ENCODE measurements at regions not wholly inside any gene's neighbourhood (a gene's known extent, or its start where the extent isn't known, plus 50 kb on each side); places are given as distances from the start of the nearest gene placed in this dataset.

DNA sequence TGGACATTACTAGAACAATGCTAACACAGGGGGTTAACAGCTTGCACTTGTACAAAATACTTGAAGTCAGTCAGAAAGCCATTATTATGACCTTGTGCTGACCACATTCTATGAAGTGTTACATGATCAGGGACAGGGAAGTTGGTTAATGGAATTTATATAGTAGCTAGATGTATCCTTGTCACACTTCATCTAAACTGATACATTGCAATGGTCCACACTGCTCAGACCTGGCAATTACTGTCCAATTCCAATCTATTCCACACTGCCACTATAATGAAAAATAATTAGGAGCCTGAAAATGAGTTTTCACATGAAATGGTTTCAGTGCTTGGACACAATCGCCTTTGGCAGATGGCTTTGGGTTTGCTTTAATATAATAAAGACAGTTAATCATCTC is 850.8 kb downstream of the EPHA7 start:
- no peak overlapping the region for H3K4me3 ChIP-seq
- no peaks in the 10 kb centered on the region for H3K4me1 ChIP-seq
- DNase-seq (no peak), ATAC-seq (no peak)
- no peaks in the 10 kb centered on the region for H3K27me3 ChIP-seq
- WGBS, 2 donors = 55 to 64% methylated on average over 1 of the region's 1 CpG
- H3K27ac ChIP-seq = no peak overlapping the region
- intact Hi-C loops (cut with DNase I) = no loop called here
- TF ChIP-seq, protein P1, sequence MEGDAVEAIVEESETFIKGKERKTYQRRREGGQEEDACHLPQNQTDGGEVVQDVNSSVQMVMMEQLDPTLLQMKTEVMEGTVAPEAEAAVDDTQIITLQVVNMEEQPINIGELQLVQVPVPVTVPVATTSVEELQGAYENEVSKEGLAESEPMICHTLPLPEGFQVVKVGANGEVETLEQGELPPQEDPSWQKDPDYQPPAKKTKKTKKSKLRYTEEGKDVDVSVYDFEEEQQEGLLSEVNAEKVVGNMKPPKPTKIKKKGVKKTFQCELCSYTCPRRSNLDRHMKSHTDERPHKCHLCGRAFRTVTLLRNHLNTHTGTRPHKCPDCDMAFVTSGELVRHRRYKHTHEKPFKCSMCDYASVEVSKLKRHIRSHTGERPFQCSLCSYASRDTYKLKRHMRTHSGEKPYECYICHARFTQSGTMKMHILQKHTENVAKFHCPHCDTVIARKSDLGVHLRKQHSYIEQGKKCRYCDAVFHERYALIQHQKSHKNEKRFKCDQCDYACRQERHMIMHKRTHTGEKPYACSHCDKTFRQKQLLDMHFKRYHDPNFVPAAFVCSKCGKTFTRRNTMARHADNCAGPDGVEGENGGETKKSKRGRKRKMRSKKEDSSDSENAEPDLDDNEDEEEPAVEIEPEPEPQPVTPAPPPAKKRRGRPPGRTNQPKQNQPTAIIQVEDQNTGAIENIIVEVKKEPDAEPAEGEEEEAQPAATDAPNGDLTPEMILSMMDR (IDR thresholded peaks at IDR 0.05) = no peak
- no peak for TF ChIP-seq POLR2A (IDR thresholded peaks at IDR 0.05)
- H3K36me3 ChIP-seq (replicated peaks in 1 of 2; ENCODE audit: insufficient read depth in 1 of 2, low read depth in 2 of 2) = no peaks in the 10 kb centered on the region
- H3K9me3 ChIP-seq = no peaks in the 10 kb centered on the region

DNA sequence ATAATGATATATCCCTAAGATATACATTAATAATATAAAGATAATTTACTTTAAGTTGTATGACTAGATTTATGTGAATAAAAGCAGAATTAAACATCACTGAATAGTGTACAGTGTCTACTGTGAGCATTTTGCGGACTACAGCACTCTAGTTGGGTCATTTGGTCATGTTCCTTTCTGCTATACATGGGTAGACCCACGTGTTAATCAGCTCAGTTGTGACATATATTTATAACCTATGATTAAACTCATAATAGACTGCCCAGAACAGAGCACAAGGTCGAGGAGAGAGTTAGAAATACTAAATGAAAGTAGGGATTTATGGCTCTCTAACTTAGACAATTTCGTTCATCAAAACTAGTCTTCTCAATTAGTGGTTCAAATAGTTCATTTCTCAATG is 852.7 kb downstream of the EPHA7 start:
- ATAC-seq (no peak), DNase-seq (no peak)
- Histone ChIP-seq H3K9me3 (no peaks in the 10 kb centered on the region), H3K27ac (no peak overlapping the region), H3K27me3 (no peaks in the 10 kb centered on the region), H3K4me1 (no peaks in the 10 kb centered on the region), H3K4me3 (no peak overlapping the region), H3K36me3 (replicated peaks in 1 of 2; ENCODE audit: insufficient read depth in 1 of 2, low read depth in 2 of 2) (no peaks in the 10 kb centered on the region)
- 39 to 43% methylated on average over 4 of the region's 4 CpGs for WGBS, 2 donors
- intact Hi-C loops (cut with DNase I) = no loop called here
- TF ChIP-seq, protein P1 (IDR thresholded peaks at IDR 0.05) = no peak
- TF ChIP-seq POLR2A (IDR thresholded peaks at IDR 0.05) = no peak

DNA sequence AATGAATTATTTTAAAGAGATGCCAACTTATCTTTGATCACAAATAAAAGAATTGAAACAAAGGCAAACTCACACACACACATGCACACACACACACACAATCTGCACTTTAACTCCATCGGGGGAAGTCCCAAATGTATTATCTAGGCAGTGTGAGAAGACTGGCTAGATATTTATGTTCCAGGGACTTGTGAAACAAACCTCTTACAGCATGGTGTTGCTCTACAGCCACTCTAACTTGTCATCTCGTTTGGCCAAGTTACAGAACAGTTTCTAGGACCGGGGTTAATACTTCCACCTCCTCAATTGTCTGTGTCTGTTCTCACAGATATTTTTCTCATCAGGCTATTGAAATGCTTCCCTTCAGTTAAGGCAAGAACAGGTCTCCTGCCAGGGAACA is 855.0 kb downstream of the EPHA7 start:
- 46 to 65% methylated on average over 3 of the region's 3 CpGs for WGBS, 2 donors

DNA sequence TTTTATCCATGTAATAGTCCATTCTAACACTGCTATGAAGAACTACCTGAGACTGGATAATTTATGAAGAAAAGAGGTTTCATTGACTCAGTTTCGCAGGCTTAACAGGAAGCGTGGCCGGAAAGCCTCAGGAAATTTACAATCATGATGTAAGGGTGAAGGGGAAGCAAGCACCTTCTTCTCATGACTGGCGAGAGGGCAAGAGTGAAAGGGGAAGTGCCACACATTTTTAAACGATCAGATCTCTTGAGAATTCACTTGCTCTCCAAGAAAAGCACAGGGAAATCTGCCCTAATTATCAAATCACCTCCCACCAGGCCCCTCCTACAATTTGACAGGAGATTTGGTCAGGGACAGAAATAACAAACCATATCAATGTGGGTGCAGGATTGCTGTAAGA is 859.7 kb downstream of the EPHA7 start:
- WGBS, 2 donors = 23 to 38% methylated on average over 5 of the region's 5 CpGs
- Histone ChIP-seq H3K4me1 (no peaks in the 10 kb centered on the region), H3K36me3 (replicated peaks in 1 of 2; ENCODE audit: insufficient read depth in 1 of 2, low read depth in 2 of 2) (no peaks in the 10 kb centered on the region), H3K27ac (no peak overlapping the region), H3K4me3 (no peak overlapping the region), H3K9me3 (no peaks in the 10 kb centered on the region), H3K27me3 (no peaks in the 10 kb centered on the region)
- DNase-seq = no peak
- intact Hi-C loops (cut with DNase I) = no loop called here
- TF ChIP-seq POLR2A (IDR thresholded peaks at IDR 0.05) = no peak
- TF ChIP-seq, protein P1 (IDR thresholded peaks at IDR 0.05) = no peak
- no peak for ATAC-seq

More for the DNA sequence above, 855.0 kb downstream of the EPHA7 start:
- Histone ChIP-seq H3K9me3 (no peaks in the 10 kb centered on the region), H3K27ac (no peak overlapping the region), H3K36me3 (replicated peaks in 1 of 2; ENCODE audit: insufficient read depth in 1 of 2, low read depth in 2 of 2) (no peaks in the 10 kb centered on the region), H3K27me3 (no peaks in the 10 kb centered on the region), H3K4me1 (no peaks in the 10 kb centered on the region), H3K4me3 (no peak overlapping the region)
- DNase-seq = no peak
- ATAC-seq = no peak
- intact Hi-C loops (cut with DNase I) = no loop called here
- TF ChIP-seq, protein P1 (IDR thresholded peaks at IDR 0.05) = no peak
- no peak for TF ChIP-seq POLR2A (IDR thresholded peaks at IDR 0.05)

DNA sequence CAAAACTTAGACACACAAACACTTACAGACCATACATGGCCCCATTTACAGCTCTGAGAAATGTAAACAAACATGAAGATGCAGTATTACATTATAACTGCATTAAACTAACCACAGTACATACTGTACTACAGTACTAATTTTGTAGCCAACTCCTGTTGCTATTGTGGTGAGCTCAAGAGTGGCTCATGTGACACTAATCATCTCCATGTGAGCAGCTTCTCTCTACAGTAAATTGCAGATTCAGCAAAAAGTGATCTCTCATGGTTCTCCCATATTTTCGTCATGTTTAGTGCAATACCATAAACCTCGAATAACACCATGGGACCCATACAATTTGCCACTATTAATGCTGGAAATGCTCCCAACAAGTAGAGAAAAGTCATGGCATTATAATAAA is 860.4 kb downstream of the EPHA7 start:
- H3K4me3 ChIP-seq = no peak overlapping the region
- no peaks in the 10 kb centered on the region for H3K36me3 ChIP-seq (replicated peaks in 1 of 2; ENCODE audit: insufficient read depth in 1 of 2, low read depth in 2 of 2)
- H3K4me1 ChIP-seq = no peaks in the 10 kb centered on the region
- intact Hi-C loops (cut with DNase I) = no loop called here
- no peak for ATAC-seq
- no peak for TF ChIP-seq POLR2A (IDR thresholded peaks at IDR 0.05)
- TF ChIP-seq, protein P1 (IDR thresholded peaks at IDR 0.05) = no peak
- no peak overlapping the region for H3K27ac ChIP-seq
- H3K27me3 ChIP-seq = no peaks in the 10 kb centered on the region
- no peaks in the 10 kb centered on the region for H3K9me3 ChIP-seq
- DNase-seq = no peak
- WGBS, 2 donors = 54 to 69% methylated on average over 2 of the region's 2 CpGs

Data from body of pancreas (tissue), 4 donors.